Neural cell (in vitro differentiated cells): ENCODE measurements at regions not wholly inside any gene's neighbourhood (a gene's known extent, or its start where the extent isn't known, plus 50 kb on each side); places are given as distances from the start of the nearest gene placed in this dataset.

Source experiments
- EP300 ChIP-seq: fragments of 450-650 bp; conservative IDR thresholded peaks from 2 replicates; pipeline ENCODE4 v1.6.1; 2014; ENCODE audit warnings: antibody characterized with exemption, mild to moderate bottlenecking, moderate library complexity; ENCODE audit not compliant: poor library complexity, severe bottlenecking
- EZH2 ChIP-seq: fragments of 200-600, 300-800 bp; shearing (Covaris generic), sonication (generic); IDR thresholded peaks from 2 replicates; pipeline ENCODE4 v1.6.1; 2014; ENCODE audit warnings: antibody characterized with exemption, low read length, borderline replicate concordance, mild to moderate bottlenecking; ENCODE audit not compliant: insufficient read depth, poor library complexity, severe bottlenecking
- POLR2AphosphoS5 ChIP-seq: IDR thresholded peaks from 2 replicates; pipeline ENCODE4 v1.6.1; 2012
- RAD21 ChIP-seq: fragments of 450-650 bp; conservative IDR thresholded peaks from 2 replicates; pipeline ENCODE4 v1.6.1; 2014; ENCODE audit warnings: antibody characterized with exemption, mild to moderate bottlenecking, moderate library complexity
- TAF1 ChIP-seq: IDR thresholded peaks from 2 replicates; pipeline ENCODE4 v1.6.1; 2012; ENCODE audit warnings: low read depth
- TF ChIP-seq, protein P1 (sequence below): fragments of 450-650 bp; IDR thresholded peaks from 2 replicates; pipeline ENCODE4 v1.5.1; 2014; ENCODE audit warnings: antibody characterized with exemption, mild to moderate bottlenecking, moderate library complexity; ENCODE audit not compliant: poor library complexity, severe bottlenecking
- TF ChIP-seq, protein P2 (sequence below): IDR thresholded peaks from 2 replicates; pipeline ENCODE4 v1.6.1; 2012; ENCODE audit warnings: borderline replicate concordance

DNA sequence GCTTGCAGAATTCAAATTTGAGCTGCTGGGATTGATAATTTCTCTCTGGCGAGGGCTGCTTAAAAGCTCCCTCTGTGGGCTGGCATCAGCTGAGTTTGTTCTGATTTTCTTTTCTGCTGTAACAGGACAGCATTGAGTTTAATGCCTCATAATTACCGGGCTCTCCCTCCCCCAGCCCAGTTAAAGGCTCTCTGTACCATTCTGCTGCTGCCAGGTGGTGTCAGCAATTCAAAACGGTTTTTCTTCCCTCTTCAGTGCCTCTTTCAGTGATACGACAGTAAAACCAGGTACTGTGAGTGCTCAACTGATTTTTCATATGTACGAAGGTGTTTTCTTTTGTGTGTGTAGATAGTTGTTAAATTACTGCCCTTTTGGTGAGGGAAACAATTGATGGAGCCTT, 509.3 kb upstream of the CTNND2 start:
- TF ChIP-seq, protein P1, sequence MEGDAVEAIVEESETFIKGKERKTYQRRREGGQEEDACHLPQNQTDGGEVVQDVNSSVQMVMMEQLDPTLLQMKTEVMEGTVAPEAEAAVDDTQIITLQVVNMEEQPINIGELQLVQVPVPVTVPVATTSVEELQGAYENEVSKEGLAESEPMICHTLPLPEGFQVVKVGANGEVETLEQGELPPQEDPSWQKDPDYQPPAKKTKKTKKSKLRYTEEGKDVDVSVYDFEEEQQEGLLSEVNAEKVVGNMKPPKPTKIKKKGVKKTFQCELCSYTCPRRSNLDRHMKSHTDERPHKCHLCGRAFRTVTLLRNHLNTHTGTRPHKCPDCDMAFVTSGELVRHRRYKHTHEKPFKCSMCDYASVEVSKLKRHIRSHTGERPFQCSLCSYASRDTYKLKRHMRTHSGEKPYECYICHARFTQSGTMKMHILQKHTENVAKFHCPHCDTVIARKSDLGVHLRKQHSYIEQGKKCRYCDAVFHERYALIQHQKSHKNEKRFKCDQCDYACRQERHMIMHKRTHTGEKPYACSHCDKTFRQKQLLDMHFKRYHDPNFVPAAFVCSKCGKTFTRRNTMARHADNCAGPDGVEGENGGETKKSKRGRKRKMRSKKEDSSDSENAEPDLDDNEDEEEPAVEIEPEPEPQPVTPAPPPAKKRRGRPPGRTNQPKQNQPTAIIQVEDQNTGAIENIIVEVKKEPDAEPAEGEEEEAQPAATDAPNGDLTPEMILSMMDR = peak; percentile 53
- no peak for TF ChIP-seq TAF1
- TF ChIP-seq POLR2AphosphoS5 = peak; percentile 22
- TF ChIP-seq EP300 = no peak
- TF ChIP-seq, protein P2, sequence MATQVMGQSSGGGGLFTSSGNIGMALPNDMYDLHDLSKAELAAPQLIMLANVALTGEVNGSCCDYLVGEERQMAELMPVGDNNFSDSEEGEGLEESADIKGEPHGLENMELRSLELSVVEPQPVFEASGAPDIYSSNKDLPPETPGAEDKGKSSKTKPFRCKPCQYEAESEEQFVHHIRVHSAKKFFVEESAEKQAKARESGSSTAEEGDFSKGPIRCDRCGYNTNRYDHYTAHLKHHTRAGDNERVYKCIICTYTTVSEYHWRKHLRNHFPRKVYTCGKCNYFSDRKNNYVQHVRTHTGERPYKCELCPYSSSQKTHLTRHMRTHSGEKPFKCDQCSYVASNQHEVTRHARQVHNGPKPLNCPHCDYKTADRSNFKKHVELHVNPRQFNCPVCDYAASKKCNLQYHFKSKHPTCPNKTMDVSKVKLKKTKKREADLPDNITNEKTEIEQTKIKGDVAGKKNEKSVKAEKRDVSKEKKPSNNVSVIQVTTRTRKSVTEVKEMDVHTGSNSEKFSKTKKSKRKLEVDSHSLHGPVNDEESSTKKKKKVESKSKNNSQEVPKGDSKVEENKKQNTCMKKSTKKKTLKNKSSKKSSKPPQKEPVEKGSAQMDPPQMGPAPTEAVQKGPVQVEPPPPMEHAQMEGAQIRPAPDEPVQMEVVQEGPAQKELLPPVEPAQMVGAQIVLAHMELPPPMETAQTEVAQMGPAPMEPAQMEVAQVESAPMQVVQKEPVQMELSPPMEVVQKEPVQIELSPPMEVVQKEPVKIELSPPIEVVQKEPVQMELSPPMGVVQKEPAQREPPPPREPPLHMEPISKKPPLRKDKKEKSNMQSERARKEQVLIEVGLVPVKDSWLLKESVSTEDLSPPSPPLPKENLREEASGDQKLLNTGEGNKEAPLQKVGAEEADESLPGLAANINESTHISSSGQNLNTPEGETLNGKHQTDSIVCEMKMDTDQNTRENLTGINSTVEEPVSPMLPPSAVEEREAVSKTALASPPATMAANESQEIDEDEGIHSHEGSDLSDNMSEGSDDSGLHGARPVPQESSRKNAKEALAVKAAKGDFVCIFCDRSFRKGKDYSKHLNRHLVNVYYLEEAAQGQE = no peak
- no peak for TF ChIP-seq EZH2
- TF ChIP-seq RAD21 = peak; percentile 61
